NCI-H82 (cell line): ENCODE measurements at regions not wholly inside any gene's neighbourhood (a gene's known extent, or its start where the extent isn't known, plus 50 kb on each side); places are given as distances from the start of the nearest gene placed in this dataset.

Source experiments
- DNase-seq: peaks from one replicate; lab custom pipeline; 2025; lab: John Stamatoyannopoulos, UW

DNA sequence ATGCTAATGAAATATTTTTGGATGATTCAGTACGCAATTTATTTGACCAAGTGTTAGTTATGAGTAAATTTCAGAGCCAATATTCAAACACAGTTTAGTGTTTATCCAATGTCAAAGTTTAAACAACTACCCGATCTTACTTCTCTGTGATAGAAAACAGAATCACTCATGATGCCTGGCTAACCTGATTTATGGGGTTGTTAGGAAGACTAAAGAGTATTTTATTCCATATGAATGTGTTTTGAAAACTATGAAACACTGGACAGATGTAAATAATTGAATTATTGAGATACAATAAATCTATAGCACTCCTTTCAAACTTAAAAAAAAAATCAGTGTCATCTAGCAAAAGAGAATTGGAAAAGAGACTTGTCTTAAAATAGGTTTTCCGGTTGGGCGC, 1181.8 kb downstream of the EFNB2 start:
- no peak for DNase-seq

DNA sequence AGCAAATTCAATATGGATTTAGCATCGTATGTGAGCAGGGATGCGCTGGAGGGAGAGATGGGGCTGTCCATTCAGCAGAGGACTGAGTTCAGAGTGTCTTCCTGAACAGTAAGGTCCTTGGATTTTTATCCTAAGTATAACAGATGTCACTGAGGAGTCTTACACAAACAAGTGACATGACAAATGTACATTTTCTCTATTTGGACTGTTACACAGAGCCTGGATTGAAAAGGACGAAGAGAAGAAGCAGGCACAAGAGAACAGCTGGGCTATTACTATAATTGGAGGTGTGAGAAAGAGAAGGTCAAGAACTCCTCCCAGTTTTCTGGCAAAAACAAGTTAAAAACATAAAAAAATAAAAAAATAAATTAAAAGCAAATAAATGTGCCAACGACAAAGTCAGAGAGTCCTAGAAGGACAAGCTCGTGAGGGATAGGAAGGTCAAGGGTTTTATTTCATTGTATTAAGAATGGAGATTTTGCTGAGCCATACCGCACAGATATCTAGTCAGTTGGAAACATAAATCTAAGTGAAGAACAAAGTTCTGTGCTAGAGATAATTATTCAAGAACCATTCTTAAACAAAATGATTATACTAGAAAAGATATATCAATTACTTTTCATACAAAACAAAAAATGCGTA, 1186.3 kb downstream of the EFNB2 start:
- no peak for DNase-seq

DNA sequence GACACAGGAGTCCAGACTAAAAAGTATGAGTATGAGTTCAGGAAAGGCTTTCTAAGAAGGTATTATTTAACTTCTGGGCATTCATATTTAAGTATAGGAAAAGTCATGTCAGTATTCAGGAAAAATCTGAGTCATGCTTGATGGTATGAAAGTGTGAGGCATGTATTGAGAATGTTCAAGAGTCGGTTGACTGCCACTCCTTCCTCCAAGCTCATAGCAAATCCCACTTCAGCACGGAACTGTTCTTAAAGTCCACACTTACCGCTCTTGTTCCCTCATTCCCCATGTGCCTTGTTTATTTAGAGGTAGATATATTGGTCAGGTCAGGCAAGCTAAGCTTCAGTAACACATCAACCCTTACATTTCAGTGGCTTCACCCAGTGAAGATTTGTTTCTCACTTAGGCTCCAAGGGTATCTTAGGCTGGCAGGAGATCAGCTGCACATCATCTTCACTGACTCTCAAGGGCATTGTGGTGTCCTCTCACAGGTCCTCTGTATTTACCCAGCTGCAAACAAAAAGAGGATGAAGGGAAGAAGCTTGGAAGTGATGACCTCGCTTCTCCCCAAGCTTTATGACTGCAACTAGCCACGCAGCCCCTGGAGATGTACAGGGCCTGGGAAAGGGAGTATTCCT, 1189.2 kb downstream of the EFNB2 start:
- no peak for DNase-seq

DNA sequence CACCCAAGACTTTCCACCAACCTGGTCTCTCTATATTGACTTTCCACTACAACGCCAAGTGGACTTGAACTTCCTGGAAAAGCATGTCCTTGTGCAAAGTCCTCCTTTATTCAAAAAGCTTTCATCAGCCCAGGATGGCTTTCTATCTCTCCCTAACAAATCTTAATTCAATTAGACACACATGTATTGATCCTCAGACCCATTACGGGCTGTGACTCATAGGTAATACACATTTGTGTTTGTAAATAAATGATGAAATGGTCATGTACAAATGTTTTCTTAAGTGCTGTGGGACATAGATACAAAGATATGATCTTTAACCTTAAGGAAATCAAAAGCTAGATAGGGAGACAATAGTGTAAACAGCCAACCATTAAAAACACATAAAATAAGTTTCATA, 1189.7 kb downstream of the EFNB2 start:
- no peak for DNase-seq

DNA sequence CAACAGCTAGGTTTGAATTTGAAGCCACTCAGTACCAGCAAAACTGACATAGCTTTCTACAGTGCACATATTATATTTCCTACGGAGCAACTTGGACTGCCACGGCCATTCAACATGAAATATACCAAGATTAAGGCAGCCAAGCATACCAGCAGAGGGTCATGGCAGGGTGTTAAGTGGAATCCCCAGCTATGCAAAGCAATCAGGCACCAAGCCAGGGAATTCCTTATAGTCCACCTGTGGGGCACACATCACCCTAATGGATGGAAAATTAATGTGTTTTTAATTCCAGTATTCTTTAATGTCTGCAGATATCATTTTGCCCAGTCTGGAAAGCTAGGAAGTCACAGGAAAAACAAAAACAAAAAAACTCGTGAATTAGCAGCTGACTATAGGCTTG, 1190.3 kb downstream of the EFNB2 start:
- DNase-seq: no peak

DNA sequence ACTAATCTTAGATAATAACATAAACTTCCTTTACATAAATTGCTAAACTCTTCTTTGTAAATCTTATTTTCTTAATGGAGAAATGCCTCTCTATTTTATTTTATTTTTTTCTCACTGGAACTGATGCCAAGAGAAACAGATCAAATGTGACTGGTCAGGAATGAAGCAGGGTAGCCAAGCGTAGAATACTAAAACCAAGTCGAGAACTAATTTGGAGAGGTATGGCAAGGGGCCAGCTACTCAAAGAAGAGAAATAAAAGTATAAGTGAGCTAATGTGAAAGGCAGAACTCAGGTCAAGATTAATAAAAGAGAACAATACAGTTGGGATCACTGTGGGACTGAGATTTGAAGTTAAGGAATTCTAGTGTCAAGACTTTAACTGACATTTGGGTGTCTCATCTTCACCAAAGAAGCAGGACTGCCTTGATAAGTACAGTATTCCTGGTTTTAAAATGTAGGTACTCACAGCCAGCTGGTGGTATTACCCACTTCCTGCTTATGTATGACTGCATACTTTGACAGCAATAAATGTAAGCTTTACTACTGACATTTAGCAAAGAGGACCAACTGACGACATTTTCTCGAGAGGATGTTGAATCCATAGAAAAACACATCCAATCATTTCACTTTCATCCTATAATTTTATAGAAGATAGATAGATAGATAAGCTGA, 1192.2 kb downstream of the EFNB2 start:
- no peak for DNase-seq

DNA sequence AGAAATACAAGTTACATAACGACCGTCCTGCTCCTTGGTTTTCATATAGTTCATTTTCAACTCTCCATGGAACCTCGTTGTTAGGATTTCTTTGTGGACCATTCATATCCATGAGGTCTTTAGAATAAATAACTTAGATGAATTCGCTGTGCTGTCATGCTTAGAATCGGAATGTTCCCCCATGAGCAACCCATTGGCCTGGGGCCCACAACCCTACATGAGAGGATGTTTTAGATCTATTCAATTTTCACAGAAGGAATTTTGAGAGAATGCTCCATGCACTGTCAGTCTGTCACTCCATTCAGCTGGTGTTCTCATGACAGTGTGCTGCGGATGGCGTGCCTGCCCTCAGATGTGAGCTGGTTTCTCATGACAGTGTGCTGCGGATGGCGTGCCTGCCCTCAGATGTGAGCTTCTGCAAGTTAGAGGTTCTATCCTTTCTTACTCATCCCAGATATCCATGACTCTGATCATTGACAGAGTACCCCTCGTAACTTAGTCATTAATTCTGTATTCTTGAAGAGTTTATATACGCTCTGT, 1193.1 kb downstream of the EFNB2 start:
- no peak for DNase-seq

DNA sequence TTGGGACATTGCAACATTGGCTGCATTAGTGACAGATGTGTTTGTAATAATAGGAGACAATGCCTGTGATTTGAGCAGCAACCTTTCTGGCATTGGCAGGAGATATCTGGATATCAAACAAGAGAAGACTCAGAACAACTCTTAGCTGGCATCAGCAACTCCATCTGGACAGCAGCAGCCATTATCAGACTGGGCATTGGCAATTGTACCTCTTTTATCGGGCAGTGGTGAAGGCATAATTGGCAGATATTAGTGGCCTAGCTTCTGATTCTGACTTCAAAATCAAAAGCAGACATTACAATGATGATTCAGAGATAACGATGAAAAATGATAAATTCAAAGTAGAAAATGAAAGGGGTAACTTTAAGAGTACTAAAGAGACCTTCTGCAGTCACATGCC, 1193.7 kb downstream of the EFNB2 start:
- DNase-seq: no peak

DNA sequence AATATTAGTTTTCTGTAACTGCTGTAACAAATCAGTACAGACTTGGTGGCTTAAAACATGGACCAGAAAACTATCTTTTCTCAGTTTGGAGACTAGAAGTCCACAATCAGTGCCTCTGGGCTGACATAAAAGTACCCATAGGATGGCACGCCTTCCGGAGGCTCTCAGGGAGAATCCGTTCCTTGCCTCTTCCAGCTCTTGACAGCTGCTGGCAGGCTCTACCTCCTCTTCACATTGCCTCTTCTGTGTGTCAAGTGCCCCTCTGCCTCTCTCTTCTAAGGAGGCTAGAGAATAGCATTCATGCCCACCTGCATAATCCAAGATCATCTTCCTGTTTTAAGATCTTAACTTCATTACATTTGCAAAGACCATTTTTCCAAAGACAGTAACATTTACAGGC, 1194.2 kb downstream of the EFNB2 start:
- DNase-seq: no peak

DNA sequence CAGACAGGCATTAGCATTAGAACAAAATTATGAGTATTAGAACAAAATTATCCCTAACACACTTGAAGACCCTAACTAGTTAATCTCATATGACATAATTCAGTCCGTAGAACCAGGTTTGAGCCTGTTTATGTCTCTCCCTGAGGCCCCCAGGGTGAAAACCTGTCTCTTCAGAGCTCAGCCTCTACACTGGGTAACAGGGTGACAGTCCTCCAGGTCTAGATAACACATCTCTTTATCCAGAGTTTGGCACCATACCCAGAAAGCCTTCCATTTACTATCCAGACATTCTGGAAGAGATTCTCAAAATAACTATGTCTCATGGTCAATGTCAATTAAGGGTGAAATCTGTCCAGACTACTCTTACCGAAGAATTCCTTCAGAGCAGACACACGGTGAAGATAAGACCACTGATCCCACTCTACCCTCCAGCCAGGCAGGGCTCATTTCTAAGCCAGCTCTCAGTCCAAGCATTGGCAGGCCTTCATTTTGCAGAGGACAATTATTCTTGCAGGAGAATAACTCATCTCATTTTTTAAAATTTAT, 1195.3 kb downstream of the EFNB2 start:
- no peak for DNase-seq

DNA sequence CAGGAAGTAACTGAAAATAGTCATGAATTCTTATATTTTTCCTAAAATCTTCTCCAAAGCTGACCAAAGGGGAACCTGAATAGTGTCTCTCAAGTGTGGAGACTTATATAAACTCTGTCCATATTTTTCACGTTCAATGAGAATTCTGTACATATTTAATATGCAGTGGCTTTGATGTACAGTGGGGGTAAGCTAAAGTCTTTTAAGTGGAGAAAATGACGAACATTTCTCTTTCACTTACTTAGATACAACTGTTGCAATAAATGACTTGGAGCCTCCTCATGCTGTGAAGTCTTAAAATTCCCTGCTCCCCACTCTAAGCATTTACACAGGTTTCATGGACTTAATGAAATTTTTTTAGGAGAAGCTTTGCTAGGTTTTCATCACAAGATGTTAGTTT, 1196.7 kb downstream of the EFNB2 start:
- no peak for DNase-seq

DNA sequence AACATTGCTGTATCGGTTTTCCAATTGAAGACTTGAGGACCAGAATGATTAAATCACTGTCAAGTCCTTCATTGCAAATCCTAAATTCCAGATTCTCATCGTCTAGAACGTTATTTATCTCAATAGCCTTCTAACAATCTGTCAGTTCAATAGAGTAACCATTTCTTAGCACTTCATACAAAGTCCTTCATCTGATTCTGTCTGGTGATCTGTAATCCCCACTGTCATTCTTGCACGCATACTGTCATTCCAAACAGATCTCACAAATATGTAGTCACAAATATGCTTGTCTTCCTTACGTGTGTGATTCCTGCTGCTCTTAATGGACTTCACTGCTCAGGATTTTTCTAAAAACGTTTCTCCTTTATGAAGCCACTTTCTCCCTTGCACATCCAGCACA, 1197.5 kb downstream of the EFNB2 start:
- DNase-seq: no peak

DNA sequence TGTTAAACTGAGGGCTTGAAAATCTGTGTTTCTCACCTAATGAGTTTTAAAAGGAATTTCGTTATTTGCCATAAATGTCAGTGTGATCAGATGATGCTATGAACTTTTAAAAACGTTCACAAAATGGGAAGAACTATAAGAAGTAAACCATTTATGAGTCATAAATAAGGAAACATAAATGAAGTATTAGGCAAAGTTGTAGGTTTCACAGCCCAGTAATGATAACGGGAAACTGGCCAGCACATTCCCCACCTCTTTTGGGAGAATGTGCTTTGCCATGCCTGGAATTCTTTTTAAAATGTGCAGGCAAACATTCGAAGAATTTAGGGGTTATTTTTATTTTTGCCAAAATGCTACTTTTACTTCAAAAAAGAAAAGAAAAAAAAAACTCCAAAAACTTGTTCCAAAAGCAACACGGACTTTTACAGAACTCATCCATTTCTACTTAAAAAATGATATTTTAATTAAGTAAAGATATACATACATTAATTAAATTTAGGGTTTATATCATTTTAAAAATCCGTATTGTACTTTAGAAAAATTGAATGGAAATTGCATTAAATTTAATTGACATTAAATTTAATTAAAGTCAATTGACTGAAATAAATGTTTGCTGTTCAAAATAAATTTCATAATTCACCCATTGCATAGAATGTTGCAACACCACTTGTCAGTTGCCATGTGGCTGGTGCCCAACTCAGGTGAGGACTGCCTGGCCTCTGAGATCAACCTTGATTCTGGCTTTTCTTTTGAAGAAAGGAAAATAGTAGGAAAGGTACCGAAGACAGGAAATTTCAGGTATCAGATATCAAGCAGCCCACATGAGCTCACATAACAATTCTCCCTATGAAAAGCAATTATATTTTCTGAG, 1198.5 kb downstream of the EFNB2 start:
- DNase-seq: no peak

DNA sequence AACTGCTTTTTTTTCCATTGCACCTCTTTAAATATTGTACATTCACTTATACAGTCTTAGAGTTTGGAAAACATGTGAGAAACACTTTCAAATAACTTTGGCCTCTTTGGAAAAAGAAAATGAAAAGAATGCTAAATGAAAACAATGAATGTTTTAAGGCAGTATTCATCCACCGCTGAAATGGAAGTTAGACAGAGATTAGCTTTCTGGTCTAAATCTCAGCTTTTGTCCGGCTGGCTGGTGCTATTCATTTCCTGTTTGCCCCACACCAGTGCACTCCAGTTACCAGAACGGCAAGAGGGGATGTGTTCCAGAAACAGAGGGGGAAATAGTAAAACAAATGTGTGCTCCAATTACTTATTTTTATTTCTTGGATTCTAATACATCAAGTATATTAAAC, 1201.3 kb downstream of the EFNB2 start:
- no peak for DNase-seq

DNA sequence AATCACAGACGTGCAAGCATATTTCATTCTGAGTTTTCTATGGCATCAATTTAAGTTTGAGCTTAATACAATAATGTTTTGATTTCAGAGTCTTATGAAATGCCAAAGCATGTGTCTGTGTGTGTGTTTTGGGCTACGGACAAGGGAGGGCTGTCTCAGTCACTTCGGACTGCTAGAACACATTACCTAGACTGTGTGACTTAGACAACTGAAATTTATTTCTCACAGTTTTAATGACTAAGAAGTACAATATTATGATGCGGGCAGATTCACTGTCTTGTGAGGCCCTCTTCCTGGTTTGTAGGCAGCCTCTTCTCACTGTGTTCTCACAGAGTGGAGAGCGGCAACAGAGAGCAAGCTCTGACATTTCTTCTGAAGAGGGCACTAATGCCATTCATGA, 1202.0 kb downstream of the EFNB2 start:
- DNase-seq: no peak

DNA sequence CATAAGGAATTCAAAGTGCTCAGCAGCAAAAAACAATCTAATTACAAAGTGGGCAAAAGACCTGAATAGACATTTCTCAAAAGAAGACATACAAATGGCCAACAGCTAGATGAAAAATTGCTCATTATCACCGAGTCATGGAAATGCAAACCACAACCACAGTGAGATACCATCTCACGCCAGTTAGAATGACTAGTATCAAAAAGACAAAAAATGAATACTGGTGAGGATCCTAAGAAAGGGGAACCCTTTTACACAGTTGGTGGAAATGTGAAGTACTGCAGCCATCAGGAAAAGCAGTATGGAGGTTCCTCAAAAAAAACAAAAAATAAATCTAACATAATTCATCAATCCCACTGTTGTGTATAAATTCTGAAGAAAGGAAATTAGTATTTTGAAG, 1206.1 kb downstream of the EFNB2 start:
- no peak for DNase-seq

DNA sequence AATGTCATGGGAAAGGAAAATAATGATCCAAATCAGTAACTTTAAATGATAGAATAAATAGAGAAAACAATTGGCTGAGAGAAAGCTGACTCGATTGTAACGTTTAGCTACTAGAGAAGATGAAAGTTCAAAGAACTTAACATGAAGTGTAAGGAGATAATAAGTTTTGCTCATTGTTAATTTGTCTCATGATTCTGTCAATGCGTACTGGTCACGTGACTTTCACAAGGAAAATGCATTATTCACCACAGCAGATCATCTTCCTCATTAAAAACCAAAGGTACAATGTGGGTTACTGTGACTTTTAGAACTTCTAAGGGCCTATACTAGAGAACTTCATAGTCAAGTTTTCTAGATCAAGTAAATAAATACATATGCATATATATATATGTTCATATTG, 1207.2 kb downstream of the EFNB2 start:
- DNase-seq: no peak

DNA sequence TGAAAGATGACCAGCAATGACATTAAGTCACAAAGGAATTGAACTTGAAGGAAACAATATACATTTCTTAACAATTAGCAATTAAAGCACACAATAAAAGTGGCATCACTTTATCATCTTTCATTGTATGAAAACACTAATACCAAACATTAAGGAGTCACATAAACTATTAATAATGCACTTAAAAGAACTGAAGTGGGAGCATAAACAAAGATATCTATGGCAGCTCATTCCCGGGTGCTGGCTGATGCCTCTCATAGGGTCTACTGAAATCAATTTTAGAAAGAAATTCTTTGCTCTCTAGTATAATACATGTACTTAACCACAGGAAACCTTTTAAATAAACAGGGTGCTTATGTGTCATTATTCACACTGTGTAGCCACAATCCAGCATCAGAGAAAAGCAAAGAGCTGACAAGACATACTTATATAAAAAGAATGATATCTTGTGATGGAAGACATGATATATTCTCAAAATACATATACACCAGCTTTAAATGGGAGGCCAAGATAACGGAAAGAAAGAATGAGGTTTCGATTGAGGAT, 1207.8 kb downstream of the EFNB2 start:
- no peak for DNase-seq

DNA sequence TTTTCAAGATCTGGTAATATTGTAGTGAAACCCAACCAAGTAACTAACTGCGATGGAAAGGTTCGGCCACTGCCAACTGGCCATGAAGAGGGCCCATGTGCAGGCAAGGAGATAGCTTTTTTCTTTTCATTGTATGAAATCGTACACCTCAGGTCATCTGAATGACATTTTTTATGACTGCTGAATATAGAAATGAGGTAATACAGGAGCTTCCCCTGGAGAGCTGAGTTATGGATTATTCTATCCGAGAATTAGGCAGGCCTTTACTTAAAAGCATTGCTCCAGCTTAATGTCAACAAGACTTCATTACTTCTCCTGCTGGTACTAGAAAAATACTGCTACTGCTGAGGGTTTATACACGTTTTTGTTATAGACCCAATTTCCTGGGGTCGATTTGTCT, 1215.6 kb downstream of the EFNB2 start:
- DNase-seq: no peak

DNA sequence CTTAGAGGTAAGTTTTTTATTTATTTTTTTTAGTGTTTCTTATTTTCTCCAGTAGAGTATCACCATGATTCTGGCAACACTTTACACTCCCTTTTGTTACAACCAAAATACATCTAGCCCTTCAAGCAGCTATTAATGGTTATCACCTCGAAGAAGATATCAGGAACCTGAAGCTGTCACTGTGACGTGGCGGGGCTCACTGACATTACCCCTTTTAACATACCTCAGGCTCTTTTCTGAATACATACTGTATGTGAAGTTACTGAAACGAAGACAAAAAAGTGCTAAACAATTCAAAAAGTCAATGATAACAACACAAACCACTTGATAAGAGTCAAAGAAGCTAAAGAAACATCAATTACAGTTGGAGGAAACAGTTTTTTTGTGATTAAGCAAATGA, 1218.7 kb downstream of the EFNB2 start:
- no peak for DNase-seq

DNA sequence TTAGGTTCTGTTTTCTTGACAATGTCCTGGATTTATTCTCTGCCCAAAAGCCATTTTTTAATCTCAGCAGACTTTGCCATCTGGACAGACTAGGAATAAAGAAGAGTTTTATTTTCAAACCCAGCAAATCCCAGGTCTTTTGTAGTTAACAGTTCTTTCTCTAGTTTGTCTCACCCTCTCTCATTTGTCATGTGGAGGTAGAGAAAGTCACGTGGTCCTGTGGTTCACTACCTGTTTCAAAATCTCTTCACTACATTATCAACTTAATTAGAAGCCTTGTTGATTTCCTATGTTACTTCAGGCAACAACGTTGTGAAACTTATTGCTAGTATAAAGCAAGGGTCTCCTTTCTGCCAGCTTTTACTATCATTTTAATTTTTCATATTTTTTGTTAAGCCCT, 1222.6 kb downstream of the EFNB2 start:
- no peak for DNase-seq

DNA sequence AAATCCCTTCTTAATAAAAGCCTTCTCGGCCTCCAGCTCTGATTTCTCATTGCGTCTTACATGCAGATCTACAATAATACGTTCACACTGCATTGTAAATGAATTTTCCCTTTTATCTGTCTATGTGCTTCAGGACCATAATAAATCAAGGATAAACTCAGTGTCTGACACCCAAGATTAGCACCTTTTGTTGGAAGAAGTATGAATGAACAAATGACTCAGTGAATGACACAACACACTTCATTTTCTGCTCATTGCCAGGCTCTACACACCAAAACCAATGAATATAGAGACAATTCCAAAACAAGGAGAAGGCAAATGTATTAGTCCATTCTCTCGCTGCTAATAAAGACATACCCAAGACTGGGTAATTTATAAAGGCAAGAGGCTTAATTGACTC, 1224.4 kb downstream of the EFNB2 start:
- no peak for DNase-seq
